GM12878 (cell line): ENCODE measurements at regions not wholly inside any gene's neighbourhood (a gene's known extent, or its start where the extent isn't known, plus 50 kb on each side); places are given as distances from the start of the nearest gene placed in this dataset.

Experiments used
- ATAC-seq: fragments of 200-7000 bp; cut with Tn5 transposase; 3 replicates; pipeline ENCODE4 v1.9.1; 2020; ENCODE audit warnings: mild to moderate bottlenecking, moderate library complexity
- BruUV-seq: library from RNA; stranded (reverse); fragments of 400-500 nt; replicated peaks from 2 replicates; lab custom pipeline; 2021; lab: Mats Ljungman, UMichigan
- CTCF ChIA-PET: fragments of 300-600 bp; sonication (Branson Sonifier 250); formaldehyde crosslinking; extraction: SDS; loops from one replicate; lab custom pipeline; 2021; ENCODE audit warnings: inconsistent platforms; lab: Yijun Ruan, JAX
- POLR2A ChIA-PET: fragments of 350-600 bp; formaldehyde crosslinking; extraction: SDS; loops from one replicate; lab custom pipeline; 2021; ENCODE audit warnings: inconsistent platforms; lab: Charles Lee
- RAD21 ChIA-PET: fragments of 300-600 bp; sonication (Branson Sonifier 250); formaldehyde crosslinking; loops from one replicate; lab custom pipeline; 2023; ENCODE audit warnings: antibody characterized with exemption; ENCODE audit not compliant: unreplicated experiment; lab: Charles Lee
- SMC1A ChIA-PET: fragments of 300-600 bp; sonication (Branson Sonifier 250); formaldehyde crosslinking; loops from one replicate; lab custom pipeline; 2023; ENCODE audit not compliant: unreplicated experiment, uncharacterized antibody; lab: Charles Lee
- DNase-seq: peaks from one replicate; pipeline ENCODE4 v3.0.0-alpha.2; 2011; ENCODE audit warnings: low read depth, low spot score
- FAIRE-seq: peaks from 3 replicates; lab custom pipeline; 2011; peaks lifted over from hg19 to GRCh38; lab: Jason Lieb, UNC
- H2AFZ ChIP-seq: 2 replicates; pipeline ENCODE4 v1.6.0; 2011; ENCODE audit warnings: low read depth, low read length, control low read depth; ENCODE audit not compliant: control insufficient read depth
- H3K27ac ChIP-seq: 2 replicates; pipeline ENCODE4 v1.5.1; 2011; ENCODE audit warnings: control low read depth; ENCODE audit not compliant: control insufficient read depth, insufficient read depth
- H3K27me3 ChIP-seq, 2 experiments: replicated peaks in 1 of 2; 2 replicates each; pipeline versions ENCODE4 v1.6.0 to v1.6.1; 2011; ENCODE audit warnings: low read length in 1 of 2; ENCODE audit not compliant: control insufficient read depth in 2 of 2, insufficient read depth in 2 of 2
- H3K36me3 ChIP-seq, 2 experiments: 2 replicates each; pipeline ENCODE4 v1.5.1; 2011; ENCODE audit warnings: low read length in 1 of 2; ENCODE audit not compliant: control insufficient read depth in 2 of 2, insufficient read depth in 2 of 2
- H3K4me1 ChIP-seq: 2 replicates; pipeline ENCODE4 v1.6.1; 2011; ENCODE audit warnings: mild to moderate bottlenecking, low read length, moderate library complexity, mixed read lengths; ENCODE audit not compliant: control insufficient read depth, insufficient read depth
- H3K4me2 ChIP-seq: 2 replicates; pipeline ENCODE4 v1.6.0; 2011; ENCODE audit warnings: control low read depth; ENCODE audit not compliant: control insufficient read depth, insufficient read depth
- H3K4me3 ChIP-seq: fragments of 200-600 bp; sonication (generic); 2 replicates; pipeline ENCODE4 v1.5.1; 2016
- H3K79me2 ChIP-seq: 2 replicates; pipeline ENCODE4 v1.6.0; 2011; ENCODE audit warnings: low read length; ENCODE audit not compliant: control insufficient read depth, insufficient read depth
- H3K9ac ChIP-seq: 2 replicates; pipeline ENCODE4 v1.8.0; 2011; ENCODE audit warnings: low read length, control low read depth, mixed read lengths; ENCODE audit not compliant: control insufficient read depth, insufficient read depth
- H3K9me3 ChIP-seq: replicated peaks from 3 replicates; pipeline ENCODE4 v1.5.1; 2011; ENCODE audit warnings: mild to moderate bottlenecking, low read length; ENCODE audit not compliant: control insufficient read depth, insufficient read depth
- H4K20me1 ChIP-seq: 2 replicates; pipeline ENCODE4 v1.6.0; 2011; ENCODE audit not compliant: control insufficient read depth, insufficient read depth
- MYC ChIP-seq: IDR thresholded peaks from 2 replicates; pipeline ENCODE4 v1.6.1; 2011; ENCODE audit warnings: mild to moderate bottlenecking, low read length, moderate library complexity, inconsistent platforms; ENCODE audit not compliant: insufficient read depth, insufficient replicate concordance, insufficient read length, severe bottlenecking
- RAD51 ChIP-seq: fragments of 450-650 bp; IDR thresholded peaks from 2 replicates; pipeline ENCODE4 v1.6.1; 2016; ENCODE audit warnings: moderate library complexity, mild to moderate bottlenecking, inconsistent platforms
- TCF12 ChIP-seq: IDR thresholded peaks from 2 replicates; pipeline ENCODE4 v1.6.1; 2011; ENCODE audit warnings: low read depth, mild to moderate bottlenecking, low read length
- ZNF217 ChIP-seq: fragments of 450-650 bp; IDR thresholded peaks from 2 replicates; pipeline ENCODE4 v1.6.1; 2017; ENCODE audit warnings: antibody characterized with exemption, mild to moderate bottlenecking
- ZNF274 ChIP-seq: IDR thresholded peaks from one replicate; pipeline ENCODE4 v1.8.0; 2011; ENCODE audit not compliant: insufficient read length, insufficient read depth
- WGBS: methylation state at CpG from one replicate; pipeline ENCODE4 v1.1.6; 2016; ENCODE audit warnings: low lambda C conversion rate; ENCODE audit not compliant: insufficient replicate concordance, insufficient coverage; ENCODE audit errors: missing lambda C conversion rate; 5-methylcytosine and 5-hydroxymethylcytosine counted together
- in situ Hi-C: fragments of 300-500 bp; cut with MboI; formaldehyde crosslinking; loops from 9 replicates; pipeline ENCODE4 v1.14.3; 2018; ENCODE audit warnings: mixed read lengths
- intact Hi-C: fragments of 100-400 bp; cut with micrococcal nuclease; formaldehyde crosslinking; loops from one replicate; pipeline ENCODE4 v1.14.2; 2022; ENCODE audit not compliant: unreplicated experiment

GRCh38 chr1:234929369-234929768, 199.3 kb downstream of the TOMM20 start (continued):
- TF ChIP-seq MYC, result no peak

- SMC1A ChIA-PET, result interaction anchor here (0.8 to 4.0 kb wide), 17 partner anchors 12 to 155 kb away, joined by 3 to 26 read pairs (median 5); no protein-coding TSS in a partner anchor
- no peaks in the 10 kb centered on the region for H4K20me1 ChIP-seq
- in situ Hi-C loops, result no loop called here
- no peak for ATAC-seq
- no peaks in the 10 kb centered on the region for H3K36me3 ChIP-seq
- no peak overlapping the region for H3K4me2 ChIP-seq
- H3K27me3 ChIP-seq, result no peaks in the 10 kb centered on the region
- no peak overlapping the region for H3K27ac ChIP-seq
- H3K4me1 ChIP-seq, result peaks cover 70% of the 10 kb centered on the region
- H3K9me3 ChIP-seq, result no peaks in the 10 kb centered on the region; the same call in 1 of the 3 replicates
- intact Hi-C loops, result no loop called here
- CTCF ChIA-PET, result interaction anchor here (0.7 kb wide), 1 partner anchor 27 kb away, joined by 4 read pairs; no protein-coding TSS in a partner anchor
- RAD21 ChIA-PET, result interaction anchor here (0.6 to 5.5 kb wide), 13 partner anchors 16 to 335 kb away, joined by 3 to 48 read pairs (median 3); no protein-coding TSS in a partner anchor
- no peak for DNase-seq
- no peak overlapping the region for H3K9ac ChIP-seq
- POLR2A ChIA-PET, result interaction anchor here (0.6 to 2.4 kb wide), 7 partner anchors 11 to 373 kb away, joined by 3 to 8 read pairs (median 3); no protein-coding TSS in a partner anchor
- H2AFZ ChIP-seq, result no peak overlapping the region
- FAIRE-seq, result no peak
- TF ChIP-seq RAD51, result no peak
- no peak for TF ChIP-seq ZNF217
- TF ChIP-seq TCF12, result 0 out of 2 replicates have a peak, but pooled peaks have one; percentile 22
- no peak for TF ChIP-seq ZNF274
- BruUV-seq, result no TSS peak
- WGBS, result 85% methylated on average over 5 of the region's 5 CpGs
- H3K4me3 ChIP-seq, result no peak overlapping the region
- peaks cover 2% of the 10 kb centered on the region; the same call in 1 of the 2 replicates for H3K79me2 ChIP-seq
Measured at GRCh38 chr1:234928642-234929041, 200.0 kb downstream of the TOMM20 start.
